ENCODE measurements at regions not wholly inside any gene's neighbourhood (a gene's known extent, or its start where the extent isn't known, plus 50 kb on each side); places are given as distances from the start of the nearest gene placed in this dataset.
A peak's percentile ranks its signal among the peaks of the same experiment; 100 is the strongest.

DNA sequence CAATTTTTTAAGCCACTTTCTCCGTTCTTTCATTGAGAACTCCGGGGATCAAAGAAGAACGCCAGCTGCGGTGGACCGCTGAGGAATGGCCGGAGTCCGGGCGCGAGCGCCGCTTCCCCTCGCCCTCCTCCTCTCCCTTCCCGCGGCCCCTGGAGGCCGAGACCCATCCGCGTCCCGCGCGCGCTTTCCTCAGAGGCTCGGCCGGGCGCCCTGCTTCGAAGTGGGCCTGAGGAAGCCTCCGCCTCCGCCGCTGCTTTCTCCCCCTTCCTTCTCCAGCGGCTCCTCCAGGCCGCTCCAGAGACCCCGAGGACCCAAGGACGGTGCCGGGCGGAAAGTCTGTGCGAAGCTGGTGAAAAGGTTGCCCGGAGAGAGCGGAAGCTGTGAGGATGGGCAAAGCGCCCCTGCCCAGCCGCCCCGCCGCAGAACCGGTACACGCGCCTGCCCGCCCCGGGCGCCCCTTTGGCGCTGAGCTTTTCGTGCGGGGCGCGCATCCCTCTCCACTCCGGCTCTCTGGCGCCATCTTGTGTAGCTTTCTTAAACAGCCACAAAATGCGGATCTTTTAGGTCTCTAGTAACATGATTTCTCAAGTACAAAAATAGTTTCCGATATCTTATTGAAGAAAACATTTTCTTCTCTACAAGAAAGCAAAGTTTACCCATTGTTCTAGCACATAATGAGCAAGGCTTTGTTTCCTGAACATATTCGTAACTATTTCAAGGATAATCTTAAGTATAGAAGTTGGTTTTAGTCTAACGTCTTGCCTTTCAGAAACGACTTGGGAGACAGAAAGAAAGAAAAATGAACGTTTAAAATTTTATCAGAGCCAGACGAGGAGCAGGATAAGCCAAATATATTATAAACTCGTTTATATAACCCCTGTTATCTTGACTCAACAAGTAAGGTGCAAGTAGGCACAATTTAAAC lies 59.2 kb upstream of the FAM174B start (continued):
- TF ChIP-seq ATF2 (CRISPR knock-in tag; IDR thresholded peaks at IDR 0.05): no peak
- peak; percentile 94 for TF ChIP-seq UBTF (CRISPR knock-in tag; IDR thresholded peaks at IDR 0.05)
- no peak for TF ChIP-seq TBX2 (CRISPR knock-in tag; IDR thresholded peaks at IDR 0.05; ENCODE audit: borderline replicate concordance)
- TF ChIP-seq SMARCC2 (IDR thresholded peaks at IDR 0.05): no peak
- TF ChIP-seq SP140L (CRISPR knock-in tag; IDR thresholded peaks at IDR 0.05; ENCODE audit: borderline replicate concordance): 0 out of 2 replicates have a peak, but pooled peaks have one; percentile 42
- TF ChIP-seq, protein P1, sequence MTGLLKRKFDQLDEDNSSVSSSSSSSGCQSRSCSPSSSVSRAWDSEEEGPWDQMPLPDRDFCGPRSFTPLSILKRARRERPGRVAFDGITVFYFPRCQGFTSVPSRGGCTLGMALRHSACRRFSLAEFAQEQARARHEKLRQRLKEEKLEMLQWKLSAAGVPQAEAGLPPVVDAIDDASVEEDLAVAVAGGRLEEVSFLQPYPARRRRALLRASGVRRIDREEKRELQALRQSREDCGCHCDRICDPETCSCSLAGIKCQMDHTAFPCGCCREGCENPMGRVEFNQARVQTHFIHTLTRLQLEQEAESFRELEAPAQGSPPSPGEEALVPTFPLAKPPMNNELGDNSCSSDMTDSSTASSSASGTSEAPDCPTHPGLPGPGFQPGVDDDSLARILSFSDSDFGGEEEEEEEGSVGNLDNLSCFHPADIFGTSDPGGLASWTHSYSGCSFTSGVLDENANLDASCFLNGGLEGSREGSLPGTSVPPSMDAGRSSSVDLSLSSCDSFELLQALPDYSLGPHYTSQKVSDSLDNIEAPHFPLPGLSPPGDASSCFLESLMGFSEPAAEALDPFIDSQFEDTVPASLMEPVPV (CRISPR knock-in tag; IDR thresholded peaks at IDR 0.05): peak; percentile 32; the same call in 1 of the 2 replicates
- TF ChIP-seq NFIC (IDR thresholded peaks at IDR 0.05; ENCODE audit: low read length): no peak
- peak; percentile 72 for TF ChIP-seq ZNF501 (CRISPR knock-in tag; IDR thresholded peaks at IDR 0.05)
- TF ChIP-seq CENPX (CRISPR knock-in tag; IDR thresholded peaks at IDR 0.05): no peak
- TF ChIP-seq ELF4 (CRISPR knock-in tag; IDR thresholded peaks at IDR 0.05; ENCODE audit: borderline replicate concordance): no peak
- TF ChIP-seq, protein P2, sequence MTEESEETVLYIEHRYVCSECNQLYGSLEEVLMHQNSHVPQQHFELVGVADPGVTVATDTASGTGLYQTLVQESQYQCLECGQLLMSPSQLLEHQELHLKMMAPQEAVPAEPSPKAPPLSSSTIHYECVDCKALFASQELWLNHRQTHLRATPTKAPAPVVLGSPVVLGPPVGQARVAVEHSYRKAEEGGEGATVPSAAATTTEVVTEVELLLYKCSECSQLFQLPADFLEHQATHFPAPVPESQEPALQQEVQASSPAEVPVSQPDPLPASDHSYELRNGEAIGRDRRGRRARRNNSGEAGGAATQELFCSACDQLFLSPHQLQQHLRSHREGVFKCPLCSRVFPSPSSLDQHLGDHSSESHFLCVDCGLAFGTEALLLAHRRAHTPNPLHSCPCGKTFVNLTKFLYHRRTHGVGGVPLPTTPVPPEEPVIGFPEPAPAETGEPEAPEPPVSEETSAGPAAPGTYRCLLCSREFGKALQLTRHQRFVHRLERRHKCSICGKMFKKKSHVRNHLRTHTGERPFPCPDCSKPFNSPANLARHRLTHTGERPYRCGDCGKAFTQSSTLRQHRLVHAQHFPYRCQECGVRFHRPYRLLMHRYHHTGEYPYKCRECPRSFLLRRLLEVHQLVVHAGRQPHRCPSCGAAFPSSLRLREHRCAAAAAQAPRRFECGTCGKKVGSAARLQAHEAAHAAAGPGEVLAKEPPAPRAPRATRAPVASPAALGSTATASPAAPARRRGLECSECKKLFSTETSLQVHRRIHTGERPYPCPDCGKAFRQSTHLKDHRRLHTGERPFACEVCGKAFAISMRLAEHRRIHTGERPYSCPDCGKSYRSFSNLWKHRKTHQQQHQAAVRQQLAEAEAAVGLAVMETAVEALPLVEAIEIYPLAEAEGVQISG (CRISPR knock-in tag; IDR thresholded peaks at IDR 0.05): 0 out of 2 replicates have a peak, but pooled peaks have one; percentile 21
- no peak for TF ChIP-seq ERF (CRISPR knock-in tag; IDR thresholded peaks at IDR 0.05)
- peak; percentile 60; the same call in 1 of the 2 replicates for TF ChIP-seq KDM2A (CRISPR knock-in tag; IDR thresholded peaks at IDR 0.05; ENCODE audit: borderline replicate concordance, low read depth)
- TF ChIP-seq RBM22 (optimal IDR thresholded peaks at IDR 0.05; ENCODE audit: low read length): no peak
- TF ChIP-seq TBP (CRISPR knock-in tag; IDR thresholded peaks at IDR 0.05): no peak
- TF ChIP-seq NR1H2 (CRISPR knock-in tag; IDR thresholded peaks at IDR 0.05; ENCODE audit: borderline replicate concordance, low read depth): no peak
- TF ChIP-seq, protein P3, sequence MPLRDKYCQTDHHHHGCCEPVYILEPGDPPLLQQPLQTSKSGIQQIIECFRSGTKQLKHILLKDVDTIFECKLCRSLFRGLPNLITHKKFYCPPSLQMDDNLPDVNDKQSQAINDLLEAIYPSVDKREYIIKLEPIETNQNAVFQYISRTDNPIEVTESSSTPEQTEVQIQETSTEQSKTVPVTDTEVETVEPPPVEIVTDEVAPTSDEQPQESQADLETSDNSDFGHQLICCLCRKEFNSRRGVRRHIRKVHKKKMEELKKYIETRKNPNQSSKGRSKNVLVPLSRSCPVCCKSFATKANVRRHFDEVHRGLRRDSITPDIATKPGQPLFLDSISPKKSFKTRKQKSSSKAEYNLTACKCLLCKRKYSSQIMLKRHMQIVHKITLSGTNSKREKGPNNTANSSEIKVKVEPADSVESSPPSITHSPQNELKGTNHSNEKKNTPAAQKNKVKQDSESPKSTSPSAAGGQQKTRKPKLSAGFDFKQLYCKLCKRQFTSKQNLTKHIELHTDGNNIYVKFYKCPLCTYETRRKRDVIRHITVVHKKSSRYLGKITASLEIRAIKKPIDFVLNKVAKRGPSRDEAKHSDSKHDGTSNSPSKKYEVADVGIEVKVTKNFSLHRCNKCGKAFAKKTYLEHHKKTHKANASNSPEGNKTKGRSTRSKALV (CRISPR knock-in tag; IDR thresholded peaks at IDR 0.05): peak; percentile 95
- TF ChIP-seq ZNF569 (CRISPR knock-in tag; IDR thresholded peaks at IDR 0.05; ENCODE audit: borderline replicate concordance): no peak
